ENCODE measurements at regions not wholly inside any gene's neighbourhood (a gene's known extent, or its start where the extent isn't known, plus 50 kb on each side); places are given as distances from the start of the nearest gene placed in this dataset.

- TF ChIP-seq SPI1 (IDR thresholded peaks at IDR 0.05; ENCODE audit: borderline replicate concordance, low read depth) (no peak), CTCF (IDR thresholded peaks at IDR 0.05; ENCODE audit: insufficient read depth, low read length) (no peak), POLR2AphosphoS5 (IDR thresholded peaks at IDR 0.05; ENCODE audit: low read depth) (no peak)
Observed at GRCh38 chr21:15207635-15208370, 143.0 kb upstream of the NRIP1 start.
